ENCODE measurements at regions not wholly inside any gene's neighbourhood (a gene's known extent, or its start where the extent isn't known, plus 50 kb on each side); places are given as distances from the start of the nearest gene placed in this dataset.

DNA sequence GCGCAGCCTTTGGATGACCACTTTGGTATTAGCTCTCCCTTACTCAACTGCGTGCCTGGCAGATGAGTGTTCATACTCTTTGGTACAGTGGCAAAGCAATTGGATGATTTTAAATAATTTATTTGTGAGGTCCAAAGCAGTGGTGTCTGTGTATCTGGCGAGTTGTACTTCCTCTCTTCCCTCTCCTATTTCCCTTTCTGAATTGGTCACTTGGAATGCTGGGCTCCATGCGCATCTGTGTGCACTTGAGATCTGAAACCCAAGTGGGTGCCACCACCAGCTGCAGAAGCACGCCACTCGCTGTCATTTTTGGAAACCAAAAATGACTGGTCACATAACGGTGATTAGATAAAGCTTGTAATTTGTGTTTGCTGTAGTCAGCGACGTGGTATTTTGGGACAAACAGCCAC is 386.0 kb upstream of the KLF4 start:
- no peaks in the 10 kb centered on the region for H4K20me1 ChIP-seq (ENCODE audit: control insufficient read depth, extremely low read depth, insufficient read depth, low read length)
- dilution Hi-C loops (cut with MboI; ENCODE audit: extremely low pct_ligation_motif_present, low sequenced_read_pairs): no loop called here

GRCh38 chr9:107874591-107875369 is 385.2 kb upstream of the KLF4 start:
- Histone ChIP-seq H3K27me3 (ENCODE audit: control insufficient read depth, extremely low read depth, insufficient read depth, low read length) (no peaks in the 10 kb centered on the region), H3K9me3 (ENCODE audit: control insufficient read depth, low read depth, low read length) (no peaks in the 10 kb centered on the region), H3K27ac (ENCODE audit: control insufficient read depth, insufficient read depth, low read length) (no peak overlapping the region), H3K9ac (ENCODE audit: control insufficient read depth, extremely low read depth, insufficient read depth, low read length) (no peak overlapping the region), H3K79me2 (ENCODE audit: control insufficient read depth, insufficient read depth, low read length) (no peaks in the 10 kb centered on the region), H3K4me2 (ENCODE audit: control insufficient read depth, extremely low read depth, insufficient read depth, low read depth, low read length) (no peak overlapping the region), H2AFZ (ENCODE audit: control insufficient read depth, low read length) (no peak overlapping the region), H3K36me3 (ENCODE audit: control insufficient read depth in 2 of 2, extremely low read depth in 1 of 2, insufficient read depth in 2 of 2, low read length in 2 of 2) (no peaks in the 10 kb centered on the region), H3K4me1 (ENCODE audit: control insufficient read depth, extremely low read depth, insufficient read depth, low read length) (no peaks in the 10 kb centered on the region), H4K20me1 (ENCODE audit: control insufficient read depth, extremely low read depth, insufficient read depth, low read length) (no peaks in the 10 kb centered on the region), H3K9me1 (ENCODE audit: control insufficient read depth, extremely low read depth, insufficient read depth, low read length) (no peaks in the 10 kb centered on the region), H3K4me3 (ENCODE audit: control insufficient read depth in 2 of 3, extremely low read depth in 1 of 3, insufficient read depth in 2 of 3, low read depth in 1 of 3, low read length in 3 of 3) (no peak overlapping the region)
- dilution Hi-C loops (cut with MboI; ENCODE audit: extremely low pct_ligation_motif_present, low sequenced_read_pairs): no loop called here
- TF ChIP-seq EZH2 (IDR thresholded peaks at IDR 0.05; ENCODE audit: low read length) (no peak), CTCF (optimal IDR thresholded peaks at IDR 0.05 in 1 of 3, IDR thresholded peaks at IDR 0.05 in 1 of 3, conservative IDR thresholded peaks at IDR 0.05 in 1 of 3; ENCODE audit: extremely low read depth in 1 of 3, insufficient read depth in 2 of 3, low read length in 3 of 3) (no peak)
- FAIRE-seq (no peak), DNase-seq (ENCODE audit: low read depth, low spot score) (no peak)

More for the DNA sequence above, 386.0 kb upstream of the KLF4 start:
- no peak overlapping the region for H3K4me3 ChIP-seq (ENCODE audit: control insufficient read depth in 2 of 3, extremely low read depth in 1 of 3, insufficient read depth in 2 of 3, low read depth in 1 of 3, low read length in 3 of 3)
- no peak for TF ChIP-seq EZH2 (IDR thresholded peaks at IDR 0.05; ENCODE audit: low read length)
- TF ChIP-seq CTCF (optimal IDR thresholded peaks at IDR 0.05 in 1 of 3, IDR thresholded peaks at IDR 0.05 in 1 of 3, conservative IDR thresholded peaks at IDR 0.05 in 1 of 3; ENCODE audit: extremely low read depth in 1 of 3, insufficient read depth in 2 of 3, low read length in 3 of 3): no peak
- no peaks in the 10 kb centered on the region for H3K9me1 ChIP-seq (ENCODE audit: control insufficient read depth, extremely low read depth, insufficient read depth, low read length)
- no peaks in the 10 kb centered on the region for H3K36me3 ChIP-seq (ENCODE audit: control insufficient read depth in 2 of 2, extremely low read depth in 1 of 2, insufficient read depth in 2 of 2, low read length in 2 of 2)
- H3K9me3 ChIP-seq (ENCODE audit: control insufficient read depth, low read depth, low read length): no peaks in the 10 kb centered on the region
- FAIRE-seq (no peak), DNase-seq (ENCODE audit: low read depth, low spot score) (no peak)
- no peaks in the 10 kb centered on the region for H3K4me1 ChIP-seq (ENCODE audit: control insufficient read depth, extremely low read depth, insufficient read depth, low read length)
- no peaks in the 10 kb centered on the region for H3K79me2 ChIP-seq (ENCODE audit: control insufficient read depth, insufficient read depth, low read length)
- no peak overlapping the region for H3K4me2 ChIP-seq (ENCODE audit: control insufficient read depth, extremely low read depth, insufficient read depth, low read depth, low read length)
- no peak overlapping the region for H3K27ac ChIP-seq (ENCODE audit: control insufficient read depth, insufficient read depth, low read length)
- H3K27me3 ChIP-seq (ENCODE audit: control insufficient read depth, extremely low read depth, insufficient read depth, low read length): no peaks in the 10 kb centered on the region
- no peak overlapping the region for H3K9ac ChIP-seq (ENCODE audit: control insufficient read depth, extremely low read depth, insufficient read depth, low read length)
- no peak overlapping the region for H2AFZ ChIP-seq (ENCODE audit: control insufficient read depth, low read length)

All from keratinocyte (primary cell).